Spleen (tissue), 11 donors: ENCODE measurements at regions not wholly inside any gene's neighbourhood (a gene's known extent, or its start where the extent isn't known, plus 50 kb on each side); places are given as distances from the start of the nearest gene placed in this dataset.

ENCODE experiments used
- DNase-seq: peaks from one replicate; pipeline ENCODE4 v3.0.0-alpha.2; 2020
- H3K27ac ChIP-seq, 8 donors: fragments of 200-600 bp; sonication (generic) in 7 of 8; 1 replicate in 4 of 8; 2 replicates in 4 of 8; pipeline versions ENCODE4 v1.5.0 to v1.8.0; 2016 to 2021; ENCODE audit warnings: inconsistent platforms in 4 of 8, mild to moderate bottlenecking in 4 of 8, moderate library complexity in 1 of 8
- H3K27me3 ChIP-seq, 7 donors: fragments of 200-600 bp; sonication (generic) in 6 of 7; replicated peaks in 1 of 7; 1 replicate in 4 of 7; 2 replicates in 3 of 7; pipeline versions ENCODE4 v1.5.0 to v1.8.0; 2016 to 2021; ENCODE audit warnings: inconsistent platforms in 3 of 7, mild to moderate bottlenecking in 1 of 7
- H3K36me3 ChIP-seq, 6 donors: fragments of 200-600 bp; sonication (generic) in 5 of 6; 1 replicate in 4 of 6; 2 replicates in 2 of 6; pipeline versions ENCODE4 v1.5.0 to v1.8.0; 2016 to 2021; ENCODE audit warnings: inconsistent platforms in 2 of 6
- H3K4me1 ChIP-seq, 6 donors: fragments of 200-600 bp; sonication (generic) in 5 of 6; 1 replicate in 3 of 6; 2 replicates in 3 of 6; pipeline versions ENCODE4 v1.5.0 to v1.8.0; 2016 to 2021; ENCODE audit warnings: inconsistent platforms in 3 of 6
- H3K4me3 ChIP-seq, 8 donors: fragments of 200-600 bp; sonication (generic) in 7 of 8; 1 replicate in 4 of 8; 2 replicates in 4 of 8; pipeline versions ENCODE4 v1.5.0 to v1.8.0; 2016 to 2021; ENCODE audit warnings: inconsistent platforms in 4 of 8, mild to moderate bottlenecking in 4 of 8, moderate library complexity in 2 of 8
- H3K9me3 ChIP-seq, 8 donors: fragments of 200-600 bp; sonication (generic) in 7 of 8; 1 replicate in 4 of 8; 2 replicates in 4 of 8; pipeline versions ENCODE4 v1.5.0 to v1.8.0; 2016 to 2021; ENCODE audit warnings: inconsistent platforms in 4 of 8
- POLR2A ChIP-seq, 3 donors: fragments of 450-650 bp; IDR thresholded peaks; one replicate each; pipeline ENCODE4 v1.5.1; 2017; ENCODE audit warnings: antibody characterized with exemption in 3 of 3, mild to moderate bottlenecking in 1 of 3
- POLR2AphosphoS5 ChIP-seq, 3 donors: sonication (generic); formaldehyde crosslinking; IDR thresholded peaks; one replicate each; pipeline ENCODE4 v1.5.1; 2017; ENCODE audit warnings: antibody characterized with exemption in 3 of 3
- WGBS, 5 donors: extraction: QIAGEN DNeasy Blood & Tissue Kit in 3 of 5; methylation state at CpG; one replicate each; pipeline versions ENCODE4 v1.1.5 to v1.1.7; 2013 to 2018; 5-methylcytosine and 5-hydroxymethylcytosine counted together
- intact Hi-C: fragments of 100-400 bp; cut with DNase I; formaldehyde crosslinking; loops from one replicate; pipeline ENCODE4 v1.15.0; 2023; ENCODE audit warnings: low total_unique reads
- TF ChIP-seq, protein P1 (sequence below), 11 experiments: fragments of 200-600 bp in 7 of 11; fragments of 450-650 bp in 4 of 11; sonication (generic) in 4 of 11; IDR thresholded peaks in 8 of 11; conservative IDR thresholded peaks in 3 of 11; 1 replicate in 7 of 11; 2 replicates in 4 of 11; pipeline versions ENCODE4 v1.4.0 to v1.8.0; 2016 to 2021; ENCODE audit warnings: antibody characterized with exemption in 11 of 11, inconsistent platforms in 4 of 11, mild to moderate bottlenecking in 1 of 11
- donor health status: healthy with polysubstance abuse.
- donor health status: DM: no; HTN: no; CAD: no; lungs with moderate emphysema.
- donor health status: DM: no; HTN: no; CAD: no.
- donor health status: Bipolar disorder and iron deficiency.
- donor health status: healthy.
- donor health status: DM: no; HTN: no; CAD: no.
- donor health status: DM: yes; HTN: yes; CAD: no.

DNA sequence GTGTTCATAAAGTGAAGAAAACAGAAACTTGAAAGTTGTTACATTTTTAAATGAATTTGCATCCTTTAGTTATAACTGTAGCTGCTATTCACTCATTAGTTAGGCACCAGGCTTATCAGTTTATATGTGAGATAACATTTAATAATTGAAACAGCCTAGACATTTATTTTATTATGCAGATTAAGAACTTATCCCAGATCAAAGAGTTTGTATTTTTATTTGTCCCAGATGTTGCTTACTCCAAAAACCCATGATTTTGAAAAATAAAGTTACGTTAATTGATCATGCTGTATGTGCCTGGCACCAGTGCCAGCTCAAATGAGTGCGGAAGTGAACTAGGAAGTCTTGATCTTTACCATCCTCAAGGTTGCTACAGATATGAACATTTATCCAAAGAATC, 172.7 kb upstream of the CARD18 start:
- intact Hi-C loops = no loop called here
- H3K36me3 ChIP-seq = no peaks in the 10 kb centered on the region
- H3K4me3 ChIP-seq = no peak overlapping the region
- H3K27ac ChIP-seq = no peak overlapping the region
- DNase-seq = no peak
- no peaks in the 10 kb centered on the region for H3K9me3 ChIP-seq
- H3K4me1 ChIP-seq = no peaks in the 10 kb centered on the region
- WGBS, 5 donors = 47 to 94% (median 82%) methylated on average over 2 of the region's 2 CpGs
- H3K27me3 ChIP-seq = no peaks in the 10 kb centered on the region
- TF ChIP-seq POLR2AphosphoS5 (IDR thresholded peaks at IDR 0.05) = no peak
- TF ChIP-seq, protein P1, sequence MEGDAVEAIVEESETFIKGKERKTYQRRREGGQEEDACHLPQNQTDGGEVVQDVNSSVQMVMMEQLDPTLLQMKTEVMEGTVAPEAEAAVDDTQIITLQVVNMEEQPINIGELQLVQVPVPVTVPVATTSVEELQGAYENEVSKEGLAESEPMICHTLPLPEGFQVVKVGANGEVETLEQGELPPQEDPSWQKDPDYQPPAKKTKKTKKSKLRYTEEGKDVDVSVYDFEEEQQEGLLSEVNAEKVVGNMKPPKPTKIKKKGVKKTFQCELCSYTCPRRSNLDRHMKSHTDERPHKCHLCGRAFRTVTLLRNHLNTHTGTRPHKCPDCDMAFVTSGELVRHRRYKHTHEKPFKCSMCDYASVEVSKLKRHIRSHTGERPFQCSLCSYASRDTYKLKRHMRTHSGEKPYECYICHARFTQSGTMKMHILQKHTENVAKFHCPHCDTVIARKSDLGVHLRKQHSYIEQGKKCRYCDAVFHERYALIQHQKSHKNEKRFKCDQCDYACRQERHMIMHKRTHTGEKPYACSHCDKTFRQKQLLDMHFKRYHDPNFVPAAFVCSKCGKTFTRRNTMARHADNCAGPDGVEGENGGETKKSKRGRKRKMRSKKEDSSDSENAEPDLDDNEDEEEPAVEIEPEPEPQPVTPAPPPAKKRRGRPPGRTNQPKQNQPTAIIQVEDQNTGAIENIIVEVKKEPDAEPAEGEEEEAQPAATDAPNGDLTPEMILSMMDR (IDR thresholded peaks at IDR 0.05 in 8 of 11, conservative IDR thresholded peaks at IDR 0.05 in 3 of 11) = no peak
- no peak for TF ChIP-seq POLR2A (IDR thresholded peaks at IDR 0.05)

DNA sequence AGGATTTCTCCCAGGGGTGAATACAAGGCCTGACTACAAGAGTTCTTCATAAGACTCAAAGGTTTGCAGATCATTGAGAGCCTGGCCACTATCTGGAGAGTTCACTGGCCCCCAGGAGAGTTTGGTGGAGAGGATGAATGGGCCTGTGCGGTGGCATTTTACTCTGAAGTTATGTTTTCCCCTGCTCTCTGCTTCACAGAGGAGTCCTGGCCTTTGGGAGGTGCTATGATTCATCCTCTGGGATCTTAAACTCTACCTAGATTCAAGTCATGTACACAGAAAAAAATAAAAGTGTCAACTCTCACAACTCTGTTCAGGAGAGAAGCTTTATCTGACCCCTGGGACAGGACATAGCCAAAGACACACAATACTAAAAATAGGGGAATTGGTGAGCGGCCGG, 159.1 kb upstream of the CARD18 start:
- DNase-seq = no peak
- Histone ChIP-seq H3K4me1 (no peaks in the 10 kb centered on the region), H3K36me3 (no peaks in the 10 kb centered on the region), H3K4me3 (no peak overlapping the region), H3K9me3 (peaks cover 0 to 4% (median 0%) of the 10 kb centered on the region in 8 donors), H3K27me3 (no peaks in the 10 kb centered on the region), H3K27ac (no peak overlapping the region)
- 89 to 96% (median 93%) methylated on average over 3 of the region's 3 CpGs for WGBS, 5 donors
- TF ChIP-seq POLR2A (IDR thresholded peaks at IDR 0.05) (no peak), POLR2AphosphoS5 (IDR thresholded peaks at IDR 0.05) (no peak)
- TF ChIP-seq, protein P1 (IDR thresholded peaks at IDR 0.05 in 8 of 11, conservative IDR thresholded peaks at IDR 0.05 in 3 of 11) = no peak
- intact Hi-C loops = no loop called here

DNA sequence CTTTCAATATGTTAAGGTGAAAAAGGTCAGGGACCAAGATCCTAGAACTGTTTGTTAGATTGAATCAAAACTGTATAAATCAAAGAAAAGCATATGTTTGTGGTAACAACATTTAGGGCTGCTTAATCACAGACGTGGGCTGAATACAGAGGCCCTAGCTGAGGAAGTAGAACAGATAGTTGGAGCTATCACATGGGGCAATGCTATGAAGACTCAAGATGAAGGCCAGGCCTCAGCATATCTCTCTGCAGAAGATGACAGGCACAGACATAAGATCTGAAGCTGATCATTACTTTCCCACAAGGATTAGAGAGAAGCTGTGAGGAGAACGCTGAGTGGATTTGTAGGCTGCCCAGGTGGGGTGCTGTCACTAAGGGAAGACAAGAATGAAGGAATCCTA, 158.6 kb upstream of the CARD18 start:
- H3K9me3 ChIP-seq = peaks cover 0 to 4% (median 0%) of the 10 kb centered on the region in 8 donors
- no peaks in the 10 kb centered on the region for H3K27me3 ChIP-seq
- WGBS, 5 donors = 78 to 90% (median 84%) methylated on average over 2 of the region's 2 CpGs
- no peak overlapping the region for H3K4me3 ChIP-seq
- H3K4me1 ChIP-seq = no peaks in the 10 kb centered on the region
- H3K36me3 ChIP-seq = no peaks in the 10 kb centered on the region
- DNase-seq = no peak
- intact Hi-C loops = no loop called here
- TF ChIP-seq POLR2AphosphoS5 (IDR thresholded peaks at IDR 0.05) (no peak), POLR2A (IDR thresholded peaks at IDR 0.05) (no peak)
- TF ChIP-seq, protein P1 (IDR thresholded peaks at IDR 0.05 in 8 of 11, conservative IDR thresholded peaks at IDR 0.05 in 3 of 11) = no peak
- H3K27ac ChIP-seq = no peak overlapping the region

DNA sequence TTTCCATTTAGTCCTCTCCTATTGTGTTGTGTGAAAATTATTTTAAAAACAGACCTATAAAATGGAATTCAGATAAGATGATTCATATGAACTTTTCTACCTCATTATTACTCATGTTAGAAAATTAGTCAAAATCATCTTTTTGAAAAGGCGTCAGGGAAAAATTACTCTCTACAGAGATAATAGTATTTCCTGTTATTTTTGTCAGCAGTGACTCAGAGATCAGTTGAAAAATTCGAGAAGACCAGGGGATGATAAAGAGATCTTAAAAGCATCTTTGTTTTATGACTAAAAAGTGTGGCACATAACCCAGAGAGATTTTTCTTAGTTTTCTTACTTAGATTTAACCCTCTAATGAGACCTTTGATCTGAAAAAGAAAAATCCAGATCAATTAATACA, 157.9 kb upstream of the CARD18 start:
- H3K36me3 ChIP-seq = no peaks in the 10 kb centered on the region
- no peaks in the 10 kb centered on the region for H3K4me1 ChIP-seq
- peaks cover 0 to 4% (median 0%) of the 10 kb centered on the region in 8 donors for H3K9me3 ChIP-seq
- WGBS, 5 donors = 53 to 70% (median 63%) methylated on average over 2 of the region's 2 CpGs
- H3K27me3 ChIP-seq = no peaks in the 10 kb centered on the region
- TF ChIP-seq POLR2A (IDR thresholded peaks at IDR 0.05) (no peak), POLR2AphosphoS5 (IDR thresholded peaks at IDR 0.05) (no peak)
- TF ChIP-seq, protein P1 (IDR thresholded peaks at IDR 0.05 in 8 of 11, conservative IDR thresholded peaks at IDR 0.05 in 3 of 11) = no peak
- no peak overlapping the region for H3K27ac ChIP-seq
- H3K4me3 ChIP-seq = no peak overlapping the region
- intact Hi-C loops = no loop called here
- no peak for DNase-seq
